Endothelial cell of umbilical vein (primary cell): ENCODE measurements at regions not wholly inside any gene's neighbourhood (a gene's known extent, or its start where the extent isn't known, plus 50 kb on each side); places are given as distances from the start of the nearest gene placed in this dataset.

Source experiments
- BruUV-seq: library from RNA; stranded (reverse); fragments of 400-500 nt; replicated peaks from 2 replicates; lab custom pipeline; 2021; lab: Mats Ljungman, UMichigan
- CTCF ChIA-PET: fragments of 300-600, 350-600 bp; sonication (Branson Sonifier 250); formaldehyde crosslinking; loops from one replicate; lab custom pipeline; 2021; ENCODE audit warnings: antibody characterized with exemption, inconsistent platforms; lab: Charles Lee
- POLR2A ChIA-PET: fragments of 300-600, 350-600 bp; sonication (Branson Sonifier 250); formaldehyde crosslinking; loops from one replicate; lab custom pipeline; 2021; ENCODE audit warnings: antibody characterized with exemption, inconsistent platforms; lab: Charles Lee
- DNase-seq: peaks from one replicate; pipeline ENCODE4 v3.0.0-alpha.2; 2011; ENCODE audit warnings: low read depth, low spot score
- FAIRE-seq: peaks from 2 replicates; lab custom pipeline; 2011; peaks lifted over from hg19 to GRCh38; lab: Jason Lieb, UNC
- H2AFZ ChIP-seq: 2 replicates; pipeline ENCODE4 v1.6.0; 2012; ENCODE audit warnings: low read depth, low read length, control low read depth, inconsistent platforms
- H3K27ac ChIP-seq: 2 replicates; pipeline ENCODE4 v1.5.1; 2011; ENCODE audit warnings: low read depth, mild to moderate bottlenecking, control low read depth, low read length, moderate library complexity; ENCODE audit not compliant: insufficient read depth
- H3K27me3 ChIP-seq, 2 experiments: 2 replicates each; pipeline versions ENCODE4 v1.6.0 to v1.6.1; 2011; ENCODE audit warnings: low read length in 2 of 2, mixed read lengths in 1 of 2; ENCODE audit not compliant: control insufficient read depth in 2 of 2, insufficient read depth in 2 of 2
- H3K36me3 ChIP-seq, 2 experiments: 2 replicates in 1 of 2; 3 replicates in 1 of 2; pipeline ENCODE4 v1.5.1; 2011; ENCODE audit warnings: low read length in 2 of 2, mild to moderate bottlenecking in 1 of 2, moderate library complexity in 1 of 2; ENCODE audit not compliant: control insufficient read depth in 2 of 2, insufficient read depth in 2 of 2; ENCODE audit errors: extremely low read depth in 1 of 2
- H3K4me1 ChIP-seq: 3 replicates; pipeline ENCODE4 v1.5.1; 2011; ENCODE audit warnings: mild to moderate bottlenecking, low read length; ENCODE audit not compliant: control insufficient read depth, insufficient read depth; ENCODE audit errors: extremely low read depth
- H3K4me2 ChIP-seq: 2 replicates; pipeline ENCODE4 v1.6.1; 2011; ENCODE audit warnings: low read length, control low read depth, mixed read lengths; ENCODE audit not compliant: insufficient read depth
- H3K4me3 ChIP-seq, 3 experiments: fragments of 200-600 bp in 1 of 3; sonication (generic), shearing (Covaris generic) in 1 of 3; replicated peaks in 1 of 3; 2 replicates each; pipeline ENCODE4 v1.5.1; 2011 to 2016; ENCODE audit warnings: control low read depth in 3 of 3, low read length in 3 of 3, mild to moderate bottlenecking in 2 of 3, inconsistent platforms in 1 of 3, low read depth in 1 of 3, moderate library complexity in 1 of 3; ENCODE audit not compliant: insufficient read depth in 1 of 3
- H3K79me2 ChIP-seq: 2 replicates; pipeline ENCODE4 v1.6.0; 2012; ENCODE audit warnings: low read length, inconsistent platforms; ENCODE audit not compliant: control insufficient read depth, insufficient read depth
- H3K9ac ChIP-seq: replicated peaks from 2 replicates; pipeline ENCODE3; 2011; ENCODE audit warnings: low read length, control low read depth; ENCODE audit not compliant: insufficient read depth; ENCODE audit errors: extremely low read depth
- H3K9me1 ChIP-seq: replicated peaks from 3 replicates; pipeline ENCODE4 v1.6.0; 2011; ENCODE audit warnings: mild to moderate bottlenecking, low read length; ENCODE audit not compliant: control insufficient read depth, insufficient read depth; ENCODE audit errors: extremely low read depth
- H3K9me3 ChIP-seq: replicated peaks from 2 replicates; pipeline ENCODE4 v1.5.1; 2012; ENCODE audit warnings: low read length, inconsistent platforms; ENCODE audit not compliant: control insufficient read depth, insufficient read depth
- H4K20me1 ChIP-seq: replicated peaks from 2 replicates; pipeline ENCODE3; 2011; ENCODE audit warnings: mild to moderate bottlenecking, low read length; ENCODE audit not compliant: control insufficient read depth, insufficient read depth; ENCODE audit errors: extremely low read depth
- EZH2 ChIP-seq: IDR thresholded peaks from 2 replicates; pipeline ENCODE4 v1.6.1; 2012; ENCODE audit warnings: borderline replicate concordance, low read depth, mild to moderate bottlenecking, moderate library complexity, low read length, inconsistent platforms; ENCODE audit not compliant: severe bottlenecking
- FOS ChIP-seq: IDR thresholded peaks from 2 replicates; pipeline ENCODE4 v1.6.1; 2011; ENCODE audit warnings: mild to moderate bottlenecking, low read length, moderate library complexity, borderline replicate concordance; ENCODE audit not compliant: insufficient read depth
- GATA2 ChIP-seq: IDR thresholded peaks from 2 replicates; pipeline ENCODE4 v1.7.0; 2011; ENCODE audit warnings: low read depth, mild to moderate bottlenecking, moderate library complexity, mixed read lengths, low read length; ENCODE audit not compliant: insufficient read length, insufficient read depth
- JUN ChIP-seq: IDR thresholded peaks from 2 replicates; pipeline ENCODE4 v1.6.1; 2011; ENCODE audit warnings: borderline replicate concordance, low read depth; ENCODE audit not compliant: insufficient read length, insufficient read depth
- MYC ChIP-seq: IDR thresholded peaks from one replicate; pipeline ENCODE4 v1.6.1; 2011; ENCODE audit warnings: mild to moderate bottlenecking, low read depth, low read length
- POLR2A ChIP-seq: IDR thresholded peaks from 2 replicates; pipeline ENCODE4 v1.6.1; 2012; ENCODE audit warnings: low read depth, mild to moderate bottlenecking, control low read depth, low read length
- POLR2AphosphoS5 ChIP-seq: IDR thresholded peaks from 2 replicates; pipeline ENCODE4 v1.6.1; 2012; ENCODE audit warnings: low read depth, mild to moderate bottlenecking, control low read depth, low read length, moderate library complexity; ENCODE audit not compliant: insufficient read depth
- dilution Hi-C: fragments of 300-500 bp; cut with MboI; formaldehyde crosslinking; loops from one replicate; pipeline ENCODE4 v1.15.0; 2019; ENCODE audit warnings: low sequenced_read_pairs; ENCODE audit not compliant: extremely low pct_ligation_motif_present
- intact Hi-C: fragments of 100-400 bp; cut with micrococcal nuclease; formaldehyde crosslinking; loops from one replicate; pipeline ENCODE4 v1.10.0; 2022
- TF ChIP-seq, protein P1 (sequence below): IDR thresholded peaks from 2 replicates; pipeline ENCODE4 v1.6.1; 2011; ENCODE audit not compliant: insufficient read depth, insufficient read length
- TF ChIP-seq, protein P2 (sequence below), 2 donors: IDR thresholded peaks; 1 replicate in 1 of 2; 2 replicates in 1 of 2; pipeline ENCODE4 v1.5.1; 2011; ENCODE audit warnings: low read length in 2 of 2, mild to moderate bottlenecking in 2 of 2, moderate library complexity in 2 of 2, control low read depth in 1 of 2, inconsistent platforms in 1 of 2, low read depth in 1 of 2; ENCODE audit not compliant: insufficient read depth in 1 of 2; ENCODE audit errors: extremely low read depth in 1 of 2

DNA sequence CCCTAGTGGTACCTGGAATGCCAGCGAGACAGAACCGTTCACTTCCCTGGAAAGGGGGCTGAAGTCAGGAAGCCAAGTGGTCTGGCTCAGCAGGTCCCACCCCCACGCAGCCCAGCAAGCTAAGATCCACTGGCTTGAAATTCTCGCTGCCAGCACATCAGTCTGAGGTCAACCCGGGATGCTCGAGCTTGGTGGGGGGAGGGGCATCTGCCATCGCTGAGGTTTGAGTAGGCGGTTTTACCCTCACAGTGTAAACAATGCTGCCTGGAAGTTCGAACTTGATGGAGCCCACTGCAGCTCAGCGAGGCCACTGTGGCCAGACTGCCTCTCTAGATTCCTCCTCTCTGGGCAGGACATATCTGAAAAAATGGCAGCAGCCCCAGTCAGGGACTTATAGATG lies 464.7 kb upstream of the TOM1L1 start:
- H4K20me1 ChIP-seq: no peaks in the 10 kb centered on the region
- FAIRE-seq (no peak), DNase-seq (no peak)
- H3K79me2 ChIP-seq: no peaks in the 10 kb centered on the region
- peaks cover 5% of the 10 kb centered on the region for H3K9me3 ChIP-seq
- BruUV-seq: no TSS peak
- H3K4me2 ChIP-seq: no peak overlapping the region
- H3K27me3 ChIP-seq: no peaks in the 10 kb centered on the region
- no peaks in the 10 kb centered on the region for H3K36me3 ChIP-seq
- intact Hi-C loops (no loop called here), dilution Hi-C loops (no loop called here)
- TF ChIP-seq EZH2 (no peak), JUN (no peak), FOS (no peak), MYC (no peak), POLR2A (no peak), POLR2AphosphoS5 (no peak), GATA2 (no peak)
- TF ChIP-seq, protein P1, sequence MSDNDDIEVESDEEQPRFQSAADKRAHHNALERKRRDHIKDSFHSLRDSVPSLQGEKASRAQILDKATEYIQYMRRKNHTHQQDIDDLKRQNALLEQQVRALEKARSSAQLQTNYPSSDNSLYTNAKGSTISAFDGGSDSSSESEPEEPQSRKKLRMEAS: no peak
- TF ChIP-seq, protein P2, sequence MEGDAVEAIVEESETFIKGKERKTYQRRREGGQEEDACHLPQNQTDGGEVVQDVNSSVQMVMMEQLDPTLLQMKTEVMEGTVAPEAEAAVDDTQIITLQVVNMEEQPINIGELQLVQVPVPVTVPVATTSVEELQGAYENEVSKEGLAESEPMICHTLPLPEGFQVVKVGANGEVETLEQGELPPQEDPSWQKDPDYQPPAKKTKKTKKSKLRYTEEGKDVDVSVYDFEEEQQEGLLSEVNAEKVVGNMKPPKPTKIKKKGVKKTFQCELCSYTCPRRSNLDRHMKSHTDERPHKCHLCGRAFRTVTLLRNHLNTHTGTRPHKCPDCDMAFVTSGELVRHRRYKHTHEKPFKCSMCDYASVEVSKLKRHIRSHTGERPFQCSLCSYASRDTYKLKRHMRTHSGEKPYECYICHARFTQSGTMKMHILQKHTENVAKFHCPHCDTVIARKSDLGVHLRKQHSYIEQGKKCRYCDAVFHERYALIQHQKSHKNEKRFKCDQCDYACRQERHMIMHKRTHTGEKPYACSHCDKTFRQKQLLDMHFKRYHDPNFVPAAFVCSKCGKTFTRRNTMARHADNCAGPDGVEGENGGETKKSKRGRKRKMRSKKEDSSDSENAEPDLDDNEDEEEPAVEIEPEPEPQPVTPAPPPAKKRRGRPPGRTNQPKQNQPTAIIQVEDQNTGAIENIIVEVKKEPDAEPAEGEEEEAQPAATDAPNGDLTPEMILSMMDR (IDR thresholded peaks at IDR 0.05; ENCODE audit: extremely low read depth in 1 of 2, insufficient read depth in 1 of 2, low read depth in 1 of 2, low read length in 2 of 2): no peak
- no peak overlapping the region for H3K9ac ChIP-seq
- H3K9me1 ChIP-seq: no peaks in the 10 kb centered on the region
- no peak overlapping the region for H3K4me3 ChIP-seq
- CTCF ChIA-PET: no interaction called here
- no peak overlapping the region for H3K27ac ChIP-seq
- POLR2A ChIA-PET: no interaction called here
- H2AFZ ChIP-seq: no peak overlapping the region
- no peaks in the 10 kb centered on the region for H3K4me1 ChIP-seq
